ENCODE measurements at regions not wholly inside any gene's neighbourhood (a gene's known extent, or its start where the extent isn't known, plus 50 kb on each side); places are given as distances from the start of the nearest gene placed in this dataset.

DNA sequence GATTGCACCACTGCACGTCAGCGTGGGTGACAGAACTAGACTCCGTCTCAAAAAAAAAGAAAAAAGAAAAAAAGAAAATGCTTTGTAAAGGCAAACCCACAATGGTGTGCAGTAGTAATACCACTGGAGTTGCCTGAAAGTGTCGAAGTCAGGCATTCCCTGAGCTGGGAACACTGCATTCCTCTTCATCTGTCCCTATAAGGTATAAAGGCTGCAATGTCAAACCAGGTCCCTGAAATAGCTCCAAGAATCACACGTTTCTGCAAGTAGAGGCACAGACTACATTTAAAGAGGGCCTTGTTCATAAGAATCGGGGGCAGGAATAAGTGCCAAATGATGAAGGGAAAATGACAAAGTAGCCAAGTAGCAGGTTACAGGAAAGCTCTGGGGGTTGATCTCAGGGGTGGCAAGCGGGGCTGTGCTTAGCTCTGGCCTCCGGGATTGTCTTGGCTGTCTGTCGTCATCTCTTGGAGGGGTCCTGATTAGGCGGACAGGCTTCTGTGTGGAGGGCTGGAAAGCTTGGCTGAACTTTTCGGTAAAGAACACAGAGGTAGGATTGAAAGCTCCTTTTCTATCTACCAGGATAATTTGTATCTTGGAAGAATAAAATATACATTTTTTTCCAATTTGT, 109.1 kb downstream of the PFKFB3 start:
- Histone ChIP-seq H3K36me3 (ENCODE audit: insufficient read depth in 1 of 2, low read depth in 1 of 2) (no peaks in the 10 kb centered on the region), H3K27ac (no peak overlapping the region), H3K9me3 (peaks cover 2% of the 10 kb centered on the region), H3K4me1 (no peaks in the 10 kb centered on the region), H3K27me3 (ENCODE audit: insufficient read depth in 3 of 3, low read length in 2 of 3) (no peaks in the 10 kb centered on the region), H3K4me3 (no peak overlapping the region)
- no peak for ATAC-seq
- TF ChIP-seq, protein P1, sequence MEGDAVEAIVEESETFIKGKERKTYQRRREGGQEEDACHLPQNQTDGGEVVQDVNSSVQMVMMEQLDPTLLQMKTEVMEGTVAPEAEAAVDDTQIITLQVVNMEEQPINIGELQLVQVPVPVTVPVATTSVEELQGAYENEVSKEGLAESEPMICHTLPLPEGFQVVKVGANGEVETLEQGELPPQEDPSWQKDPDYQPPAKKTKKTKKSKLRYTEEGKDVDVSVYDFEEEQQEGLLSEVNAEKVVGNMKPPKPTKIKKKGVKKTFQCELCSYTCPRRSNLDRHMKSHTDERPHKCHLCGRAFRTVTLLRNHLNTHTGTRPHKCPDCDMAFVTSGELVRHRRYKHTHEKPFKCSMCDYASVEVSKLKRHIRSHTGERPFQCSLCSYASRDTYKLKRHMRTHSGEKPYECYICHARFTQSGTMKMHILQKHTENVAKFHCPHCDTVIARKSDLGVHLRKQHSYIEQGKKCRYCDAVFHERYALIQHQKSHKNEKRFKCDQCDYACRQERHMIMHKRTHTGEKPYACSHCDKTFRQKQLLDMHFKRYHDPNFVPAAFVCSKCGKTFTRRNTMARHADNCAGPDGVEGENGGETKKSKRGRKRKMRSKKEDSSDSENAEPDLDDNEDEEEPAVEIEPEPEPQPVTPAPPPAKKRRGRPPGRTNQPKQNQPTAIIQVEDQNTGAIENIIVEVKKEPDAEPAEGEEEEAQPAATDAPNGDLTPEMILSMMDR (IDR thresholded peaks at IDR 0.05), result no peak
- WGBS, 3 donors, result 80 to 88% (median 85%) methylated on average over 11 of the region's 11 CpGs
- intact Hi-C loops (cut with DNase I), result no loop called here
- no peak for DNase-seq

DNA sequence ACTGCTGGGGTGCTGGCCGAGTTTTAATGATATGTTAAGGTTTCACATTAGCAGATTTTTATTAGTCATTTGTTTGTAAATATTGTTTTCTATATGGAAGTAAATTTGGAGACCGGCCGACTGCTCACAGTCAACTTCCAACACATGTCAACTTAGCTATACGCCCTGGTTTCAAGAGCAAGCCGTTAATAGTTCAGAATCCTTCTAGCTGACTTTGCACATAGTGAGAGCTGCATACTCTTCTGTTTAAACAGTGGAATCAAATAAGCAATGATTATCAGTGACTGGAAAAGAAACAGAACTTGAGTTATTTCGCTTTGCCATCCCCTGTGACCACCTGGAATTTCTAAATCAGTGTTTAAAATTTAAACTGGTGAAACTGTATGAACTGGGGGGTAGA, 109.9 kb downstream of the PFKFB3 start:
- Histone ChIP-seq H3K9me3 (no peaks in the 10 kb centered on the region), H3K27me3 (ENCODE audit: insufficient read depth in 3 of 3, low read length in 2 of 3) (no peaks in the 10 kb centered on the region), H3K4me1 (no peaks in the 10 kb centered on the region), H3K36me3 (ENCODE audit: insufficient read depth in 1 of 2, low read depth in 1 of 2) (no peaks in the 10 kb centered on the region), H3K4me3 (no peak overlapping the region), H3K27ac (no peak overlapping the region)
- no peak for DNase-seq
- TF ChIP-seq, protein P1 (IDR thresholded peaks at IDR 0.05), result no peak
- 84 to 88% (median 84%) methylated on average over 6 of the region's 6 CpGs for WGBS, 3 donors
- intact Hi-C loops (cut with DNase I), result no loop called here
- ATAC-seq, result no peak

DNA sequence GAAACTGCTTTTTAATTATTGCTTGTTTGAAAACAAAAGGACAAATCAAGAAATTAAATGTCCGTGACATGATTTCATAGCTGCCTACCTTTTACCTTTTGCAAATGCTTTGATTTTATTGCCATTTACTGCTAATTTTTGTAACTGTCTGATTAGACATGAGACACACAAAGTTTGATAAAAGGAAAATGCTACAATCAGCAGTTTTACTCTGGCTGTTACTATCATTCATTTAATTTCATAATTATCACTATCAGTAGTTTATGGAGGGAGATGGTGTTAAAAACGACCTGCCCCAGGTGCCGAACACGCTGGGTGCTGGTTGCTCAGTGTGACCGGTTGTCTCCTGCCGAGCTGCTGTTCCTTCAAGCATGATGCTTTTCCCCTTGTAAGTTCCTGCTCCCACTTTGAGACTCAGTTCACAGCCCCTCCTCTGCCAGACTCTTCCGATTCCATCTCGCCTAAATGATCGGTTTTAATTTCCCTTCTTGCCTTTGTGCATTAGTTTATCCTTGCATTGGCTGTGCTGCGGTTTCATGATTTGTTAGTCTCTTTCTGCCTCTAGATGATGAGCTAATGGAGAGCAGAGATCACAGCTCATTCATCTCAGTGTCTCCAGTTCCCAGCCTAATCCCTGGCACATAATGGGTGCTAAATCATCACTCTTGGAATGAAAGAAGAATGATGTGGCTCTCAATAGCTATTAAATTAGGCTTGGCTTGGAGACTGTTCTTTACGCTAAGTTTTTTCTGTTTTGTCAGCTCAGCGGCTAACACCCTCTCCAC, 110.6 kb downstream of the PFKFB3 start:
- H3K27ac ChIP-seq, result no peak overlapping the region
- H3K9me3 ChIP-seq, result no peaks in the 10 kb centered on the region
- ATAC-seq, result no peak
- no peak for DNase-seq
- H3K36me3 ChIP-seq (ENCODE audit: insufficient read depth in 1 of 2, low read depth in 1 of 2), result no peaks in the 10 kb centered on the region
- no peaks in the 10 kb centered on the region for H3K27me3 ChIP-seq (ENCODE audit: insufficient read depth in 3 of 3, low read length in 2 of 3)
- 69 to 80% (median 69%) methylated on average over 12 of the region's 12 CpGs for WGBS, 3 donors
- H3K4me1 ChIP-seq, result no peaks in the 10 kb centered on the region
- TF ChIP-seq, protein P1 (IDR thresholded peaks at IDR 0.05), result no peak
- H3K4me3 ChIP-seq, result no peak overlapping the region
- intact Hi-C loops (cut with DNase I), result no loop called here

DNA sequence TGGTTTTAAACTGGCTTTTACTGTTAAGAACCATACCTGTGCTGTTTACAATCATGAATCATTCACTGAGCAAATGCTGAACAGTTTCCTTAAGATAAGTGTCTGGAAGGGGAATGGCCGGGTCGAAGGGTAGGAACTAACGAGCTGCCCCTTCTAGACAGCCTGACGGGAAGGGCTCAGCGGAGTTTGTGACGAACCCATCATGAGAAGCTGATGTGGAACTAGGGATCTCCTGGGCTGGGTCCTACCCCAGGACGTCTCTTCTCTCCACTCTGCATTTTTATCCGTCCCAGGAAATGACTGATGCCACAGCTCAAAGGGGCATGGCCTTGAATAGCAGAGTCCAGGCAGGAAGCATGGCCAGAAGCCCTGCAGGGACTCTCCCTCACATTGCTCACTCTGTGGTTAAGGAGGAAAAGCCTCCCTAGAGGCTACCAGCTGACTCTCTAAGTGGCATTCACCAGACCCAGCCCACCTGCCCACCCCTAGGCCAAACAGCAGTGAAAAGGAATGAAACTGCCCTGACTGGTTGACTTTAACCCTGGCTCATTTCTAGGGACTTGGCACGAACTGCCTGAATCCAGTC, 112.0 kb downstream of the PFKFB3 start:
- TF ChIP-seq, protein P1 (IDR thresholded peaks at IDR 0.05), result no peak
- no peaks in the 10 kb centered on the region for H3K4me1 ChIP-seq
- H3K4me3 ChIP-seq, result no peak overlapping the region
- ATAC-seq (no peak), DNase-seq (no peak)
- intact Hi-C loops (cut with DNase I), result no loop called here
- no peak overlapping the region for H3K27ac ChIP-seq
- H3K9me3 ChIP-seq, result no peaks in the 10 kb centered on the region
- WGBS, 3 donors, result 77 to 84% (median 84%) methylated on average over 9 of the region's 9 CpGs
- no peaks in the 10 kb centered on the region for H3K27me3 ChIP-seq (ENCODE audit: insufficient read depth in 3 of 3, low read length in 2 of 3)
- H3K36me3 ChIP-seq (ENCODE audit: insufficient read depth in 1 of 2, low read depth in 1 of 2), result no peaks in the 10 kb centered on the region
